ENCODE measurements at regions not wholly inside any gene's neighbourhood (a gene's known extent, or its start where the extent isn't known, plus 50 kb on each side); places are given as distances from the start of the nearest gene placed in this dataset.

- FAIRE-seq (no peak), DNase-seq (ENCODE audit: low read depth, low spot score) (no peak)
- no peak for TF ChIP-seq EZH2 (IDR thresholded peaks at IDR 0.05; ENCODE audit: low read length)
- no peak for TF ChIP-seq CTCF (optimal IDR thresholded peaks at IDR 0.05 in 1 of 3, IDR thresholded peaks at IDR 0.05 in 1 of 3, conservative IDR thresholded peaks at IDR 0.05 in 1 of 3; ENCODE audit: extremely low read depth in 1 of 3, insufficient read depth in 2 of 3, low read length in 3 of 3)
- dilution Hi-C loops (cut with MboI; ENCODE audit: extremely low pct_ligation_motif_present, low sequenced_read_pairs), result no loop called here
- H3K4me1 ChIP-seq (ENCODE audit: control insufficient read depth, extremely low read depth, insufficient read depth, low read length), result peaks cover 3% of the 10 kb centered on the region
- no peak overlapping the region for H3K4me2 ChIP-seq (ENCODE audit: control insufficient read depth, extremely low read depth, insufficient read depth, low read depth, low read length)
- H3K9ac ChIP-seq (ENCODE audit: control insufficient read depth, extremely low read depth, insufficient read depth, low read length), result no peak overlapping the region
- no peaks in the 10 kb centered on the region for H3K9me1 ChIP-seq (ENCODE audit: control insufficient read depth, extremely low read depth, insufficient read depth, low read length)
- no peaks in the 10 kb centered on the region for H4K20me1 ChIP-seq (ENCODE audit: control insufficient read depth, extremely low read depth, insufficient read depth, low read length)
- no peaks in the 10 kb centered on the region for H3K36me3 ChIP-seq (ENCODE audit: control insufficient read depth in 2 of 2, extremely low read depth in 1 of 2, insufficient read depth in 2 of 2, low read length in 2 of 2)
- no peaks in the 10 kb centered on the region for H3K9me3 ChIP-seq (ENCODE audit: control insufficient read depth, low read depth, low read length)
- no peak overlapping the region for H2AFZ ChIP-seq (ENCODE audit: control insufficient read depth, low read length)
- H3K27ac ChIP-seq (ENCODE audit: control insufficient read depth, insufficient read depth, low read length), result no peak overlapping the region
- no peaks in the 10 kb centered on the region for H3K79me2 ChIP-seq (ENCODE audit: control insufficient read depth, insufficient read depth, low read length)
- H3K27me3 ChIP-seq (ENCODE audit: control insufficient read depth, extremely low read depth, insufficient read depth, low read length), result no peaks in the 10 kb centered on the region
- no peak overlapping the region for H3K4me3 ChIP-seq (ENCODE audit: control insufficient read depth in 2 of 3, extremely low read depth in 1 of 3, insufficient read depth in 2 of 3, low read depth in 1 of 3, low read length in 3 of 3)
Measured at GRCh38 chr5:54872810-54873209, 112.6 kb downstream of the ESM1 start.

GRCh38 chr5:54870271-54870670 is 115.1 kb downstream of the ESM1 start:
- H3K4me3 ChIP-seq (ENCODE audit: control insufficient read depth in 2 of 3, extremely low read depth in 1 of 3, insufficient read depth in 2 of 3, low read depth in 1 of 3, low read length in 3 of 3), result no peak overlapping the region
- dilution Hi-C loops (cut with MboI; ENCODE audit: extremely low pct_ligation_motif_present, low sequenced_read_pairs), result no loop called here
- no peak overlapping the region for H3K27ac ChIP-seq (ENCODE audit: control insufficient read depth, insufficient read depth, low read length)
- H4K20me1 ChIP-seq (ENCODE audit: control insufficient read depth, extremely low read depth, insufficient read depth, low read length), result no peaks in the 10 kb centered on the region
- H3K27me3 ChIP-seq (ENCODE audit: control insufficient read depth, extremely low read depth, insufficient read depth, low read length), result no peaks in the 10 kb centered on the region
- no peak overlapping the region for H3K9ac ChIP-seq (ENCODE audit: control insufficient read depth, extremely low read depth, insufficient read depth, low read length)
- FAIRE-seq, result no peak
- no peak overlapping the region for H3K4me2 ChIP-seq (ENCODE audit: control insufficient read depth, extremely low read depth, insufficient read depth, low read depth, low read length)
- no peak for TF ChIP-seq CTCF (optimal IDR thresholded peaks at IDR 0.05 in 1 of 3, IDR thresholded peaks at IDR 0.05 in 1 of 3, conservative IDR thresholded peaks at IDR 0.05 in 1 of 3; ENCODE audit: extremely low read depth in 1 of 3, insufficient read depth in 2 of 3, low read length in 3 of 3)
- no peak for DNase-seq (ENCODE audit: low read depth, low spot score)
- H3K9me1 ChIP-seq (ENCODE audit: control insufficient read depth, extremely low read depth, insufficient read depth, low read length), result no peaks in the 10 kb centered on the region
- peaks cover 3% of the 10 kb centered on the region for H3K4me1 ChIP-seq (ENCODE audit: control insufficient read depth, extremely low read depth, insufficient read depth, low read length)
- no peak overlapping the region for H2AFZ ChIP-seq (ENCODE audit: control insufficient read depth, low read length)
- H3K79me2 ChIP-seq (ENCODE audit: control insufficient read depth, insufficient read depth, low read length), result no peaks in the 10 kb centered on the region
- no peaks in the 10 kb centered on the region for H3K36me3 ChIP-seq (ENCODE audit: control insufficient read depth in 2 of 2, extremely low read depth in 1 of 2, insufficient read depth in 2 of 2, low read length in 2 of 2)
- H3K9me3 ChIP-seq (ENCODE audit: control insufficient read depth, low read depth, low read length), result no peaks in the 10 kb centered on the region

Data from keratinocyte (primary cell).